Calu3 (cell line): ENCODE measurements at regions not wholly inside any gene's neighbourhood (a gene's known extent, or its start where the extent isn't known, plus 50 kb on each side); places are given as distances from the start of the nearest gene placed in this dataset.

Experiments used
- BruUV-seq: library from RNA; stranded (reverse); fragments of 400-500 nt; replicated peaks from 2 replicates; lab custom pipeline; 2021; lab: Mats Ljungman, UMichigan
- CTCF ChIA-PET: fragments of 300-600 bp; sonication (Branson Sonifier 250); formaldehyde crosslinking; loops from one replicate; lab custom pipeline; 2022; ENCODE audit warnings: antibody characterized with exemption; lab: Charles Lee
- DNase-seq: peaks from one replicate; pipeline ENCODE4 v3.0.0; 2022
- H3K27ac Mint-ChIP-seq: one replicate; pipeline ENCODE4 v1.8.0; 2022; ENCODE audit warnings: mixed read lengths; ENCODE audit not compliant: unreplicated experiment
- H3K27me3 Mint-ChIP-seq: one replicate; pipeline ENCODE4 v1.8.0; 2022; ENCODE audit warnings: mixed read lengths; ENCODE audit not compliant: unreplicated experiment
- H3K36me3 Mint-ChIP-seq: one replicate; pipeline ENCODE4 v1.8.0; 2022; ENCODE audit warnings: mild to moderate bottlenecking, moderate library complexity, mixed read lengths; ENCODE audit not compliant: insufficient read depth, unreplicated experiment
- H3K4me1 Mint-ChIP-seq: one replicate; pipeline ENCODE4 v1.8.0; 2022; ENCODE audit warnings: mild to moderate bottlenecking, low read depth, mixed read lengths; ENCODE audit not compliant: unreplicated experiment
- H3K4me3 Mint-ChIP-seq: one replicate; pipeline ENCODE4 v1.8.0; 2022; ENCODE audit warnings: mild to moderate bottlenecking, low read depth, moderate library complexity, mixed read lengths; ENCODE audit not compliant: unreplicated experiment
- H3K9me3 Mint-ChIP-seq: one replicate; pipeline ENCODE4 v1.8.0; 2022; ENCODE audit warnings: low read depth, mixed read lengths; ENCODE audit not compliant: unreplicated experiment
- CTCF ChIP-seq: fragments of 200-600 bp; IDR thresholded peaks from one replicate; pipeline ENCODE4 v1.8.0; 2022; ENCODE audit warnings: antibody characterized with exemption; ENCODE audit not compliant: unreplicated experiment
- intact Hi-C: fragments of 100-400 bp; cut with micrococcal nuclease; formaldehyde crosslinking; loops from one replicate; pipeline ENCODE4 v1.10.0; 2022; ENCODE audit not compliant: unreplicated experiment

- DNase-seq = no peak
- no TSS peak for BruUV-seq
- H3K36me3 Mint-ChIP-seq = no peaks in the 10 kb centered on the region
- CTCF ChIA-PET = no interaction called here
- no peaks in the 10 kb centered on the region for H3K4me1 Mint-ChIP-seq
- no peak overlapping the region for H3K4me3 Mint-ChIP-seq
- no peak for TF ChIP-seq CTCF
- no peaks in the 10 kb centered on the region for H3K27me3 Mint-ChIP-seq
- H3K27ac Mint-ChIP-seq = no peak overlapping the region
- intact Hi-C loops = no loop called here
- H3K9me3 Mint-ChIP-seq = peaks cover 10% of the 10 kb centered on the region
These were observed 395.8 kb upstream of the DMD start for GRCh38 chrX:33607042-33607595.

- no TSS peak for BruUV-seq
- H3K27me3 Mint-ChIP-seq = no peaks in the 10 kb centered on the region
- no peak for TF ChIP-seq CTCF
- H3K4me3 Mint-ChIP-seq = no peak overlapping the region
- CTCF ChIA-PET = interaction anchor here (0.6 kb wide), 1 partner anchor 209 kb away, joined by 3 read pairs; no protein-coding TSS in a partner anchor
- no peaks in the 10 kb centered on the region for H3K4me1 Mint-ChIP-seq
- H3K27ac Mint-ChIP-seq = no peak overlapping the region
- intact Hi-C loops = no loop called here
- no peak for DNase-seq
- H3K36me3 Mint-ChIP-seq = no peaks in the 10 kb centered on the region
- H3K9me3 Mint-ChIP-seq = peaks cover 8% of the 10 kb centered on the region
These were observed 394.6 kb upstream of the DMD start for GRCh38 chrX:33605997-33606396.

- peaks cover 12% of the 10 kb centered on the region for H3K9me3 Mint-ChIP-seq
- H3K27ac Mint-ChIP-seq = no peak overlapping the region
- CTCF ChIA-PET = no interaction called here
- no peak for TF ChIP-seq CTCF
- H3K27me3 Mint-ChIP-seq = no peaks in the 10 kb centered on the region
- DNase-seq = no peak
- H3K4me1 Mint-ChIP-seq = no peaks in the 10 kb centered on the region
- no peak overlapping the region for H3K4me3 Mint-ChIP-seq
- no TSS peak for BruUV-seq
- H3K36me3 Mint-ChIP-seq = no peaks in the 10 kb centered on the region
- intact Hi-C loops = no loop called here
These were observed 381.0 kb upstream of the DMD start for GRCh38 chrX:33592396-33592795.

- H3K27me3 Mint-ChIP-seq = no peaks in the 10 kb centered on the region
- no peak for DNase-seq
These were observed 378.0 kb upstream of the DMD start for GRCh38 chrX:33589316-33589715.

More at GRCh38 chrX:33589316-33589715, 378.0 kb upstream of the DMD start:
- Mint-ChIP-seq H3K36me3 (no peaks in the 10 kb centered on the region), H3K9me3 (peaks cover 8% of the 10 kb centered on the region), H3K4me1 (no peaks in the 10 kb centered on the region), H3K4me3 (no peak overlapping the region), H3K27ac (no peak overlapping the region)
- intact Hi-C loops = no loop called here
- CTCF ChIA-PET = no interaction called here
- BruUV-seq = no TSS peak
- no peak for TF ChIP-seq CTCF
